H1 (cell line): ENCODE measurements at regions not wholly inside any gene's neighbourhood (a gene's known extent, or its start where the extent isn't known, plus 50 kb on each side); places are given as distances from the start of the nearest gene placed in this dataset.

Source experiments
- CTCF ChIA-PET: fragments of 300-600 bp; sonication (Branson Sonifier 250); formaldehyde crosslinking; loops from one replicate; lab custom pipeline; 2021; ENCODE audit not compliant: partially characterized antibody; lab: Charles Lee
- POLR2A ChIA-PET: fragments of 300-600 bp; sonication (Branson Sonifier 250); formaldehyde crosslinking; loops from one replicate; lab custom pipeline; 2021; ENCODE audit warnings: inconsistent platforms; ENCODE audit not compliant: partially characterized antibody; lab: Charles Lee
- DNase-seq, 2 experiments: peaks; one replicate each; pipeline versions ENCODE4 v3.0.0 to v3.0.0-alpha.2; 2010 to 2022; ENCODE audit warnings: low spot score in 2 of 2, low read depth in 1 of 2, mixed read lengths in 1 of 2
- FAIRE-seq: peaks from 2 replicates; lab custom pipeline; 2011; peaks lifted over from hg19 to GRCh38; lab: Jason Lieb, UNC
- H2AFZ ChIP-seq: 2 replicates; pipeline ENCODE4 v1.8.1; 2012; ENCODE audit warnings: low read length, inconsistent platforms
- H2AK5ac ChIP-seq: 2 replicates; pipeline ENCODE4 v1.6.1; 2013; ENCODE audit warnings: low read depth, low read length
- H2BK120ac ChIP-seq: replicated peaks from 2 replicates; pipeline ENCODE3; 2013; ENCODE audit warnings: low read depth, low read length, inconsistent platforms
- H2BK12ac ChIP-seq: 2 replicates; pipeline ENCODE4 v1.6.1; 2013; ENCODE audit warnings: low read depth, low read length
- H2BK15ac ChIP-seq: 2 replicates; pipeline ENCODE4 v1.6.1; 2013; ENCODE audit warnings: low read length
- H2BK20ac ChIP-seq: 2 replicates; pipeline ENCODE4 v1.6.1; 2013; ENCODE audit warnings: low read length
- H2BK5ac ChIP-seq: 2 replicates; pipeline ENCODE4 v1.6.1; 2013; ENCODE audit warnings: low read depth, low read length
- H3K14ac ChIP-seq: 2 replicates; pipeline ENCODE4 v1.6.1; 2013; ENCODE audit warnings: inconsistent platforms; ENCODE audit not compliant: insufficient read length
- H3K18ac ChIP-seq: 2 replicates; pipeline ENCODE4 v1.6.1; 2013; ENCODE audit warnings: low read length; ENCODE audit errors: extremely low read depth
- H3K23ac ChIP-seq: 2 replicates; pipeline ENCODE4 v1.6.1; 2013; ENCODE audit warnings: inconsistent platforms; ENCODE audit not compliant: insufficient read length
- H3K23me2 ChIP-seq: 2 replicates; pipeline ENCODE4 v1.6.1; 2013; ENCODE audit warnings: low read depth, low read length
- H3K27ac ChIP-seq: 2 replicates; pipeline ENCODE4 v1.6.1; 2011; ENCODE audit warnings: low read depth, low read length, inconsistent platforms
- H3K27me3 ChIP-seq, 4 experiments: replicated peaks in 1 of 4; 1 replicate in 1 of 4; 2 replicates in 3 of 4; pipeline versions ENCODE4 v1.6.1 to v1.8.1; 2011 to 2013; ENCODE audit warnings: low read length in 3 of 4, mild to moderate bottlenecking in 3 of 4, inconsistent platforms in 2 of 4, mixed read lengths in 2 of 4, moderate library complexity in 1 of 4; ENCODE audit not compliant: control insufficient read depth in 3 of 4, insufficient read depth in 3 of 4; ENCODE audit errors: extremely low read depth in 1 of 4
- H3K36me3 ChIP-seq, 4 experiments: 2 replicates each; pipeline versions ENCODE4 v1.6.1 to v1.8.1; 2011 to 2013; ENCODE audit warnings: mild to moderate bottlenecking in 4 of 4, low read length in 3 of 4, moderate library complexity in 2 of 4, control low read depth in 1 of 4, inconsistent platforms in 1 of 4; ENCODE audit not compliant: insufficient read depth in 4 of 4, control insufficient read depth in 2 of 4
- H3K4ac ChIP-seq: replicated peaks from 2 replicates; pipeline ENCODE3; 2013; ENCODE audit warnings: low read length, low read depth, mixed read lengths, inconsistent platforms; ENCODE audit not compliant: insufficient read length
- H3K4me1 ChIP-seq, 4 experiments: replicated peaks in 1 of 4; 1 replicate in 1 of 4; 2 replicates in 3 of 4; pipeline versions ENCODE4 v1.6.1 to v1.8.1; 2011 to 2013; ENCODE audit warnings: low read length in 3 of 4, inconsistent platforms in 2 of 4, mixed read lengths in 1 of 4; ENCODE audit not compliant: insufficient read depth in 4 of 4, control insufficient read depth in 3 of 4
- H3K4me2 ChIP-seq, 2 experiments: 2 replicates each; pipeline versions ENCODE4 v1.6.1 to v1.8.1; 2011 to 2013; ENCODE audit warnings: low read depth in 2 of 2, low read length in 2 of 2, control low read depth in 1 of 2, inconsistent platforms in 1 of 2, mild to moderate bottlenecking in 1 of 2; ENCODE audit not compliant: insufficient read depth in 1 of 2
- H3K4me3 ChIP-seq, 4 experiments: fragments of 200-600, 300-600 bp in 1 of 4; sonication (generic), shearing (Covaris generic), sonication (Bioruptor Twin) in 1 of 4; 2 replicates each; pipeline versions ENCODE4 v1.5.1 to v1.8.1; 2011 to 2016; ENCODE audit warnings: low read length in 4 of 4, low read depth in 3 of 4, control low read depth in 2 of 4, inconsistent platforms in 2 of 4, mild to moderate bottlenecking in 2 of 4, mixed read lengths in 1 of 4, moderate library complexity in 1 of 4; ENCODE audit not compliant: insufficient read depth in 2 of 4; ENCODE audit errors: extremely low read depth in 1 of 4
- H3K56ac ChIP-seq: replicated peaks from 2 replicates; pipeline ENCODE3; 2013; ENCODE audit warnings: low read depth, mild to moderate bottlenecking, mixed read lengths, low read length, inconsistent platforms; ENCODE audit not compliant: insufficient read length
- H3K79me1 ChIP-seq: 2 replicates; pipeline ENCODE4 v1.6.1; 2013; ENCODE audit warnings: low read depth, low read length, control low read depth
- H3K79me2 ChIP-seq, 2 experiments: 2 replicates each; pipeline versions ENCODE4 v1.6.1 to v1.8.1; 2012 to 2013; ENCODE audit warnings: low read length in 2 of 2, mild to moderate bottlenecking in 2 of 2, inconsistent platforms in 1 of 2; ENCODE audit not compliant: insufficient read depth in 2 of 2, control insufficient read depth in 1 of 2
- H3K9ac ChIP-seq, 4 experiments: replicated peaks in 1 of 4; 1 replicate in 1 of 4; 2 replicates in 3 of 4; pipeline versions ENCODE4 v1.6.1 to v1.8.1; 2011 to 2013; ENCODE audit warnings: low read depth in 3 of 4, low read length in 3 of 4, control low read depth in 2 of 4, mild to moderate bottlenecking in 2 of 4, moderate library complexity in 2 of 4, inconsistent platforms in 1 of 4; ENCODE audit errors: extremely low read depth in 1 of 4
- H3K9me3 ChIP-seq, 2 experiments: 2 replicates each; pipeline versions ENCODE4 v1.6.1 to v1.8.1; 2012 to 2013; ENCODE audit warnings: mild to moderate bottlenecking in 2 of 2, moderate library complexity in 2 of 2, control low read depth in 1 of 2, inconsistent platforms in 1 of 2, low read depth in 1 of 2, low read length in 1 of 2, mixed read lengths in 1 of 2; ENCODE audit not compliant: insufficient read depth in 2 of 2
- H4K20me1 ChIP-seq, 2 experiments: replicated peaks in 1 of 2; 2 replicates each; pipeline versions ENCODE3 to v1.8.1; 2011 to 2013; ENCODE audit warnings: inconsistent platforms in 2 of 2, low read length in 2 of 2, mild to moderate bottlenecking in 1 of 2; ENCODE audit not compliant: insufficient read depth in 2 of 2, control insufficient read depth in 1 of 2
- H4K5ac ChIP-seq: 2 replicates; pipeline ENCODE4 v1.6.1; 2013; ENCODE audit warnings: low read length, low read depth, mixed read lengths, inconsistent platforms; ENCODE audit not compliant: insufficient read length
- H4K8ac ChIP-seq: 2 replicates; pipeline ENCODE4 v1.8.0; 2013; ENCODE audit warnings: mild to moderate bottlenecking, moderate library complexity, low read length, inconsistent platforms; ENCODE audit not compliant: insufficient read depth; ENCODE audit errors: extremely low read depth
- H4K91ac ChIP-seq: replicated peaks from 2 replicates; pipeline ENCODE3; 2013; ENCODE audit warnings: low read length, mixed read lengths, inconsistent platforms; ENCODE audit not compliant: insufficient read length
- ATF3 ChIP-seq: IDR thresholded peaks from 2 replicates; pipeline ENCODE4 v1.6.1; 2011; ENCODE audit warnings: low read depth, mild to moderate bottlenecking, low read length; ENCODE audit not compliant: insufficient read depth
- BRCA1 ChIP-seq: IDR thresholded peaks from 2 replicates; pipeline ENCODE4 v1.6.1; 2012; ENCODE audit warnings: low read depth, low read length, improper control_type of control experiment
- CEBPB ChIP-seq: IDR thresholded peaks from 2 replicates; pipeline ENCODE4 v1.6.1; 2012; ENCODE audit warnings: low read depth, low read length
- CHD1 ChIP-seq: IDR thresholded peaks from 2 replicates; pipeline ENCODE4 v1.6.1; 2012; ENCODE audit warnings: low read depth, low read length, improper control_type of control experiment
- CHD2 ChIP-seq: IDR thresholded peaks from 2 replicates; pipeline ENCODE4 v1.6.1; 2012; ENCODE audit warnings: low read length, improper control_type of control experiment
- GTF2F1 ChIP-seq: IDR thresholded peaks from 2 replicates; pipeline ENCODE4 v1.6.1; 2012; ENCODE audit warnings: low read depth, low read length, improper control_type of control experiment, borderline replicate concordance
- HDAC2 ChIP-seq, 2 experiments: fragments of 300-600 bp in 1 of 2; sonication (generic) in 1 of 2; IDR thresholded peaks; 2 replicates each; pipeline ENCODE4 v1.6.1; 2011 to 2012; ENCODE audit warnings: low read depth in 2 of 2, low read length in 2 of 2, mild to moderate bottlenecking in 2 of 2, moderate library complexity in 2 of 2, borderline replicate concordance in 1 of 2, inconsistent platforms in 1 of 2
- MAFK ChIP-seq: IDR thresholded peaks from 2 replicates; pipeline ENCODE4 v1.6.1; 2012; ENCODE audit warnings: low read depth, mild to moderate bottlenecking, improper control_type of control experiment, low read length
- NANOG ChIP-seq: IDR thresholded peaks from 2 replicates; pipeline ENCODE4 v1.6.1; 2011; ENCODE audit warnings: low read length, low read depth, mild to moderate bottlenecking, inconsistent platforms; ENCODE audit not compliant: insufficient read depth, poor library complexity, severe bottlenecking
- RAD21 ChIP-seq, 2 experiments: IDR thresholded peaks in 1 of 2; conservative IDR thresholded peaks in 1 of 2; 2 replicates each; pipeline ENCODE4 v1.6.1; 2011; ENCODE audit warnings: low read depth in 2 of 2, low read length in 2 of 2, improper control_type of control experiment in 1 of 2, inconsistent platforms in 1 of 2, mild to moderate bottlenecking in 1 of 2, moderate library complexity in 1 of 2
- RXRA ChIP-seq: IDR thresholded peaks from 2 replicates; pipeline ENCODE4 v1.6.1; 2011; ENCODE audit warnings: low read depth, mild to moderate bottlenecking, low read length, moderate library complexity; ENCODE audit not compliant: insufficient read depth
- SP4 ChIP-seq: IDR thresholded peaks from 2 replicates; pipeline ENCODE4 v1.6.1; 2012; ENCODE audit warnings: low read length, inconsistent platforms
- TAF1 ChIP-seq: IDR thresholded peaks from 2 replicates; pipeline ENCODE4 v1.6.1; 2011; ENCODE audit warnings: mild to moderate bottlenecking, low read depth, low read length
- WGBS, 2 experiments: shearing (Covaris generic) in 1 of 2; methylation state at CpG; one replicate each; pipeline versions ENCODE4 v1.1.6 to v1.1.7; 2013 to 2015; ENCODE audit warnings: low lambda C conversion rate in 2 of 2, mixed read lengths in 2 of 2, inconsistent platforms in 1 of 2, low coverage in 1 of 2, missing lambda C conversion rate in 1 of 2; ENCODE audit not compliant: insufficient replicate concordance in 2 of 2, insufficient coverage in 1 of 2, insufficient read length in 1 of 2; ENCODE audit errors: extremely low coverage in 1 of 2, missing lambda C conversion rate in 1 of 2; 5-methylcytosine and 5-hydroxymethylcytosine counted together

- Histone ChIP-seq H3K4ac (no peak overlapping the region), H3K27ac (no peak overlapping the region), H2AK5ac (no peak overlapping the region), H3K9ac (no peak overlapping the region), H4K8ac (no peak overlapping the region), H3K56ac (no peak overlapping the region), H3K18ac (no peak overlapping the region), H3K27me3 (no peaks in the 10 kb centered on the region), H3K14ac (no peak overlapping the region), H2BK120ac (no peak overlapping the region), H3K79me1 (no peaks in the 10 kb centered on the region), H2AFZ (no peak overlapping the region), H2BK5ac (no peak overlapping the region), H2BK20ac (no peak overlapping the region), H3K79me2 (no peaks in the 10 kb centered on the region), H3K9me3 (no peaks in the 10 kb centered on the region), H3K23me2 (no peaks in the 10 kb centered on the region), H3K23ac (no peak overlapping the region), H3K4me2 (no peak overlapping the region), H3K36me3 (no peaks in the 10 kb centered on the region), H3K4me3 (no peak overlapping the region), H4K91ac (no peak overlapping the region), H2BK15ac (no peak overlapping the region), H3K4me1 (peaks cover 0 to 7% (median 1%) of the 10 kb centered on the region in 4 experiments; a peak in 3 of 7 replicates), H4K20me1 (no peaks in the 10 kb centered on the region), H2BK12ac (no peak overlapping the region), H4K5ac (no peak overlapping the region)
- FAIRE-seq (no peak), DNase-seq (no peak)
- WGBS, 2 experiments, result 76% methylated on average over 8 of the region's 8 CpGs; no CpG with 5 or more reads in 1 of the 2 experiments
- CTCF ChIA-PET, result interaction anchor here (0.6 kb wide), 1 partner anchor 730 kb away, joined by 3 read pairs; no protein-coding TSS in a partner anchor
- POLR2A ChIA-PET, result no interaction called here
- TF ChIP-seq CEBPB, result no peak
- TF ChIP-seq ATF3, result no peak
- TF ChIP-seq MAFK, result no peak
- no peak for TF ChIP-seq CHD2
- no peak for TF ChIP-seq RAD21 (IDR thresholded peaks at IDR 0.05 in 1 of 2, conservative IDR thresholded peaks at IDR 0.05 in 1 of 2; ENCODE audit: low read depth in 2 of 2, low read length in 2 of 2)
- TF ChIP-seq TAF1, result no peak
- TF ChIP-seq NANOG, result no peak
- no peak for TF ChIP-seq BRCA1
- TF ChIP-seq SP4, result no peak
- TF ChIP-seq CHD1, result no peak
- TF ChIP-seq HDAC2 (IDR thresholded peaks at IDR 0.05; ENCODE audit: borderline replicate concordance in 1 of 2, low read depth in 2 of 2, low read length in 2 of 2), result no peak
- TF ChIP-seq RXRA, result no peak
- no peak for TF ChIP-seq GTF2F1
Observed at GRCh38 chr18:42275949-42276730, 321.1 kb downstream of the PIK3C3 start.
